ENCODE measurements at regions not wholly inside any gene's neighbourhood (a gene's known extent, or its start where the extent isn't known, plus 50 kb on each side); places are given as distances from the start of the nearest gene placed in this dataset.

- WGBS (ENCODE audit: insufficient coverage): 26% methylated on average over 4 of the region's 4 CpGs
- no peaks in the 10 kb centered on the region for H3K27me3 ChIP-seq (ENCODE audit: control insufficient read depth, insufficient read depth, low read length)
- H3K4me1 ChIP-seq (ENCODE audit: control insufficient read depth, insufficient read depth, low read length): peaks cover 4% of the 10 kb centered on the region
- peak in 2 of 6 donors; percentile 43 to 76 for DNase-seq (ENCODE audit: low read depth in 4 of 6, low spot score in 6 of 6)
- no peak overlapping the region for H3K27ac ChIP-seq (ENCODE audit: low read depth, low read length)
- no peak overlapping the region for H3K4me3 ChIP-seq (ENCODE audit: low read depth, low read length)
- no peaks in the 10 kb centered on the region for H3K9me3 ChIP-seq (ENCODE audit: control insufficient read depth, insufficient read depth, low read length)
- no peaks in the 10 kb centered on the region for H3K36me3 ChIP-seq (ENCODE audit: control insufficient read depth, insufficient read depth, low read length)
Observed at GRCh38 chr6:145245119-145245518, 490.2 kb downstream of the EPM2A start.

- peaks cover 4% of the 10 kb centered on the region for H3K4me1 ChIP-seq (ENCODE audit: control insufficient read depth, insufficient read depth, low read length)
- WGBS (ENCODE audit: insufficient coverage): 92% methylated on average over 2 of the region's 6 CpGs
- no peak overlapping the region for H3K4me3 ChIP-seq (ENCODE audit: low read depth, low read length)
- no peak for DNase-seq (ENCODE audit: low read depth in 4 of 6, low spot score in 6 of 6)
- no peaks in the 10 kb centered on the region for H3K36me3 ChIP-seq (ENCODE audit: control insufficient read depth, insufficient read depth, low read length)
- H3K27me3 ChIP-seq (ENCODE audit: control insufficient read depth, insufficient read depth, low read length): no peaks in the 10 kb centered on the region
- no peak overlapping the region for H3K27ac ChIP-seq (ENCODE audit: low read depth, low read length)
- no peaks in the 10 kb centered on the region for H3K9me3 ChIP-seq (ENCODE audit: control insufficient read depth, insufficient read depth, low read length)
Observed at GRCh38 chr6:145247692-145248419, 487.5 kb downstream of the EPM2A start.

GRCh38 chr6:145250436-145250835, 484.9 kb downstream of the EPM2A start:
- H3K36me3 ChIP-seq (ENCODE audit: control insufficient read depth, insufficient read depth, low read length): no peaks in the 10 kb centered on the region
- H3K4me3 ChIP-seq (ENCODE audit: low read depth, low read length): no peak overlapping the region
- no peak for DNase-seq (ENCODE audit: low read depth in 4 of 6, low spot score in 6 of 6)
- H3K27me3 ChIP-seq (ENCODE audit: control insufficient read depth, insufficient read depth, low read length): no peaks in the 10 kb centered on the region
- H3K27ac ChIP-seq (ENCODE audit: low read depth, low read length): no peak overlapping the region
- WGBS (ENCODE audit: insufficient coverage): no CpG with 5 or more reads among the region's 3 CpGs
- peaks cover under 1% of the 10 kb centered on the region for H3K9me3 ChIP-seq (ENCODE audit: control insufficient read depth, insufficient read depth, low read length)
- H3K4me1 ChIP-seq (ENCODE audit: control insufficient read depth, insufficient read depth, low read length): peaks cover under 1% of the 10 kb centered on the region

- H3K36me3 ChIP-seq (ENCODE audit: control insufficient read depth, insufficient read depth, low read length): no peaks in the 10 kb centered on the region
- H3K27ac ChIP-seq (ENCODE audit: low read depth, low read length): no peak overlapping the region
- H3K4me3 ChIP-seq (ENCODE audit: low read depth, low read length): no peak overlapping the region
- H3K27me3 ChIP-seq (ENCODE audit: control insufficient read depth, insufficient read depth, low read length): no peaks in the 10 kb centered on the region
- peaks cover 2% of the 10 kb centered on the region for H3K9me3 ChIP-seq (ENCODE audit: control insufficient read depth, insufficient read depth, low read length)
- DNase-seq (ENCODE audit: low read depth in 4 of 6, low spot score in 6 of 6): no peak
- H3K4me1 ChIP-seq (ENCODE audit: control insufficient read depth, insufficient read depth, low read length): no peaks in the 10 kb centered on the region
Observed at GRCh38 chr6:145252737-145253136, 482.6 kb downstream of the EPM2A start.

DNA sequence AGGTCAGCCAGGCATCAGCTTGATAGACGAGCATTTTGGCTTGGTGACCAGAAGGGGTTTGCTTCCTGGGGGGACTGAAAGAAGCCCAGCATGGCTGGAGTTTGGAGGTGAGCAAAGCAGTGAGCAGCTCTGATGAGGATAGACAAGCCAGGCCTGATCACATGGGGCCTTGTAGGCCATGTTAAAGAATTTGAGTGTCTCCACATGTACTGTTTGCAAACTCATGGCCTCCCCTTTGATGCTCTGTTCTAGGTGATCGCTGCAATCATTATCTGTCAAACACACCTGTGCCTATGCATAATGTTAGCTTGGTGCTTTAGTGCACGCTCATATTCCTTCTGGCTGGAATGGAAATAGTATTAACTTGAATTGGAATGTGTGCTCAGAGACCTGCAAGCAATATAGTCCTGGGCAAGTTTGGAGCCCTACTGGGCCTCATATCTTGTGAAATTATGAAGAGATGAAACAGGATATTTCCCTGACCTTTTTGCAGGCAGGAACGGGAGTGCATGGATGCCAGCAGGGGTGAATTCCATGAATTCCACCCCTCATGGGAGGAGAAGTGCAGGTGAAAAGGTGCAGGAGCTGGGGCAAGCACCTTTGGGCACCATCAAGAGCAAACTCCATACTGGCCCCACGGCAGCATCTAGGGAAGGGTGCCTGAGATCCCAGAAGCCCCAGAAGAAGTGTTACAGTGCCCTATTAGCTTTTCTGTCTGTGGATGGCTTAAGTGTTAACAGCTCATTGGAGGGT, 480.5 kb downstream of the EPM2A start:
- Histone ChIP-seq H3K36me3 (ENCODE audit: control insufficient read depth, insufficient read depth, low read length) (no peaks in the 10 kb centered on the region), H3K27me3 (ENCODE audit: control insufficient read depth, insufficient read depth, low read length) (no peaks in the 10 kb centered on the region), H3K27ac (ENCODE audit: low read depth, low read length) (no peak overlapping the region), H3K9me3 (ENCODE audit: control insufficient read depth, insufficient read depth, low read length) (peaks cover 2% of the 10 kb centered on the region), H3K4me1 (ENCODE audit: control insufficient read depth, insufficient read depth, low read length) (no peaks in the 10 kb centered on the region), H3K4me3 (ENCODE audit: low read depth, low read length) (no peak overlapping the region)
- peak in 1 of 6 donors; percentile 38 for DNase-seq (ENCODE audit: low read depth in 4 of 6, low spot score in 6 of 6)
- 71% methylated on average over 3 of the region's 5 CpGs for WGBS (ENCODE audit: insufficient coverage)

DNA sequence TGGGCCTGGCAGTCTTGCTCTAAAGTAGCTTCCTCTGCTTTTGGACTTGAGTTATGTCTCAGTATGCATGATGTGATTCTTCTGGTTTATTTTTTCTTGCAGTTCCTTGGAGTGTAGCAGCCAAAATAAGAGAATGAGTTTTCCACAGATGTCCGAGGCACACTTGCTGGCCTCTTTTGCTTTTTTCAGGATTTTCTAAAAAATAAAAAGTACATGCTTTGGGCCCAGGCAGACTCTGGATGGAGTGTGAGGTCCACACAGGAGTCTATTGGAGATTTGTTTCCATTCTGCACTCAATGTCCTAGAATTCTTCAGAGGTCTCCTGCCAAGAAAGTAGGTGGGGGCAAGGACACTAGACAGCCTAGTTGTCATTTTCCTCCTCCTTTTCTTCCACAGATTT, 477.6 kb downstream of the EPM2A start:
- Histone ChIP-seq H3K4me3 (ENCODE audit: low read depth, low read length) (no peak overlapping the region), H3K9me3 (ENCODE audit: control insufficient read depth, insufficient read depth, low read length) (peaks cover 2% of the 10 kb centered on the region), H3K27me3 (ENCODE audit: control insufficient read depth, insufficient read depth, low read length) (no peaks in the 10 kb centered on the region), H3K4me1 (ENCODE audit: control insufficient read depth, insufficient read depth, low read length) (no peaks in the 10 kb centered on the region), H3K27ac (ENCODE audit: low read depth, low read length) (no peak overlapping the region), H3K36me3 (ENCODE audit: control insufficient read depth, insufficient read depth, low read length) (no peaks in the 10 kb centered on the region)
- DNase-seq (ENCODE audit: low read depth in 4 of 6, low spot score in 6 of 6): no peak
- 71% methylated on average over 1 of the region's 1 CpG for WGBS (ENCODE audit: insufficient coverage)

DNA sequence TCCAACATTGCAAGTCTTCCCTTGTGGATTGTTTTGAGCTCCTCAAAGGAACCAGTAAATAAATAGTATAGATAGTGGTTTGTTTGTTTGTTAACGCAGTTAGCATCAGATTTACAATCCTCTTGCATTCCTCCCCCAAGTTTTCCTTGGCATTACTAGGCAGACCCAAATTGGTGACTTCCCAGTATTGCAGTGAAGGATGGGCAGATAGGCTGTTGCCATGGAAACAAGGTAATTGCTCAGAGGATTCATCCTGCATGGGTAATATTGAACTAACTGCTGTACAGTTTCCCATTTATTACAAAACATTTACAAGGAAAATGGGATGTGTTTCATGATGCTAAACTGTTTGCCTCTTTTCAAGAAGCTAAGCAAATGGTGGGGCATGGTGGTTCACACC, 477.2 kb downstream of the EPM2A start:
- Histone ChIP-seq H3K9me3 (ENCODE audit: control insufficient read depth, insufficient read depth, low read length) (peaks cover 2% of the 10 kb centered on the region), H3K4me1 (ENCODE audit: control insufficient read depth, insufficient read depth, low read length) (no peaks in the 10 kb centered on the region), H3K4me3 (ENCODE audit: low read depth, low read length) (no peak overlapping the region), H3K36me3 (ENCODE audit: control insufficient read depth, insufficient read depth, low read length) (no peaks in the 10 kb centered on the region), H3K27ac (ENCODE audit: low read depth, low read length) (no peak overlapping the region), H3K27me3 (ENCODE audit: control insufficient read depth, insufficient read depth, low read length) (no peaks in the 10 kb centered on the region)
- DNase-seq (ENCODE audit: low read depth in 4 of 6, low spot score in 6 of 6): peak in 2 of 6 donors; percentile 33 to 90
- no CpG with 5 or more reads among the region's 1 CpG for WGBS (ENCODE audit: insufficient coverage)

DNA sequence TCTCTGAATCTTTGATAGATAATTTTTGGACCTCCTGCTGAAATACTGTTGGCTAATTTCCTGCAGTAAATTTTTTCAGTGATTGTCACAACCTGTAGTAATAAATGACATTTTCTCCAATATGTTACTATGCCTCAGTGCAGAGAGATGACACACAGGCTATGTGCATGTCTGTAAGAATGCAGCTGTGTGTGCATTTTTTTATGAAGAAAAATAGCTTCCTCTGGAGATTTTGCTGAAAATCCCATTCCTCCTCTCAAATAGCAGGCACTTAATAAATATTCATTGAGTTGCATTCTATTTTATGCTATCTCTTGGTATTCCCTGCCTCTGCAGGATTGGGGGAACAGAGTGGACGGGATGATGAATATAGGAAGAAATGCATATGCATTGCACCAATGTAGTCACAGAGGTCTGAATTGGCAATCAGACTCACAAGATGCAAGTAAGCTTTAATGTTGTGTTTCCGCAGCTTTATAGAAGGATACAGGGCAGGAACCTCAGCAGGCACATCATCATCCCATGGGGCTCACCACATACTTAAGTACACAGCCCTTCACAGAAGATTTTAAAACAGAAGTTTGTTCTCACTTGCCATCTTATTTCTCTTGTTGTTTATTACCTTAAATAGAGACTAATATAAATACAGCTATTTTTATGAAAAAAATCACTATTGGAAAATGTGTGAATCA, 474.7 kb downstream of the EPM2A start:
- no peaks in the 10 kb centered on the region for H3K27me3 ChIP-seq (ENCODE audit: control insufficient read depth, insufficient read depth, low read length)
- no peaks in the 10 kb centered on the region for H3K9me3 ChIP-seq (ENCODE audit: control insufficient read depth, insufficient read depth, low read length)
- no peaks in the 10 kb centered on the region for H3K4me1 ChIP-seq (ENCODE audit: control insufficient read depth, insufficient read depth, low read length)
- peak in 1 of 6 donors; percentile 52 for DNase-seq (ENCODE audit: low read depth in 4 of 6, low spot score in 6 of 6)
- no peaks in the 10 kb centered on the region for H3K36me3 ChIP-seq (ENCODE audit: control insufficient read depth, insufficient read depth, low read length)
- WGBS (ENCODE audit: insufficient coverage): 71% methylated on average over 2 of the region's 2 CpGs
- no peak overlapping the region for H3K4me3 ChIP-seq (ENCODE audit: low read depth, low read length)
- H3K27ac ChIP-seq (ENCODE audit: low read depth, low read length): no peak overlapping the region

DNA sequence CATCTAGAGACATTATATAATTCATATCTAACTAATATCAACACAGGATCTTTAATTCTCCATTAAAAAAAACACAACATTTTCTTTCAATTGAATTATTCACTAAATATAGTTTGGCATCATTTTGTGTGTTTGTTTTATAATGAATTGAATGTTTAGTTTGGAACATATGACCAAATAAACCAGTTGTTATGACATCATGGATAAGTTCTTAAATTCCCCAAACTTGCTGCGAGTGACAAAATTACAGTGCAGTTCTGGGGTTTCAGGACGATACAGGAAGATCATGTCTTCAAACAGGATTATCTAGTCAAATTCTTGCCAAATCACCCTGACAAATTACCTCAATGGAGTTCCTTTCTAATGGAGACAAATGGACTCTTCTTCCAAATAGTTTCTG, 473.6 kb downstream of the EPM2A start:
- Histone ChIP-seq H3K36me3 (ENCODE audit: control insufficient read depth, insufficient read depth, low read length) (no peaks in the 10 kb centered on the region), H3K4me3 (ENCODE audit: low read depth, low read length) (no peak overlapping the region), H3K27ac (ENCODE audit: low read depth, low read length) (no peak overlapping the region), H3K4me1 (ENCODE audit: control insufficient read depth, insufficient read depth, low read length) (no peaks in the 10 kb centered on the region), H3K9me3 (ENCODE audit: control insufficient read depth, insufficient read depth, low read length) (no peaks in the 10 kb centered on the region), H3K27me3 (ENCODE audit: control insufficient read depth, insufficient read depth, low read length) (no peaks in the 10 kb centered on the region)
- 100% methylated on average over 2 of the region's 2 CpGs for WGBS (ENCODE audit: insufficient coverage)
- no peak for DNase-seq (ENCODE audit: low read depth in 4 of 6, low spot score in 6 of 6)
